K562 (cell line): ENCODE measurements at regions not wholly inside any gene's neighbourhood (a gene's known extent, or its start where the extent isn't known, plus 50 kb on each side); places are given as distances from the start of the nearest gene placed in this dataset.

Source experiments
- ATAC-seq: fragments of 200-7000 bp; cut with Tn5 transposase; 3 replicates; pipeline ENCODE4 v1.9.1; 2020; ENCODE audit warnings: moderate library complexity
- BruUV-seq: library from RNA; stranded (reverse); fragments of 400-500 nt; replicated peaks from 2 replicates; lab custom pipeline; 2021; lab: Mats Ljungman, UMichigan
- CTCF ChIA-PET: fragments of 300-600 bp; formaldehyde crosslinking; extraction: SDS; loops from one replicate; lab custom pipeline; 2021; ENCODE audit warnings: low intra/inter-chr PET ratio; lab: Yijun Ruan, JAX
- POLR2A ChIA-PET: fragments of 300-600, 350-650 bp; sonication (Branson Sonifier 250); formaldehyde crosslinking; extraction: SDS; loops from one replicate; lab custom pipeline; 2021; ENCODE audit warnings: antibody characterized with exemption, inconsistent platforms; lab: Yijun Ruan, JAX
- DNase-seq, 4 experiments: peaks; one replicate each; pipeline versions ENCODE4 v3.0.0 to v3.0.0-alpha.2; 2011 to 2018; ENCODE audit warnings: low spot score in 3 of 4, mixed read lengths in 3 of 4; ENCODE audit errors: extremely low read depth in 1 of 4
- FAIRE-seq: peaks from 2 replicates; lab custom pipeline; 2011; peaks lifted over from hg19 to GRCh38; lab: Jason Lieb, UNC
- H2AFZ ChIP-seq: 2 replicates; pipeline ENCODE4 v1.6.0; 2011; ENCODE audit warnings: low read depth, low read length, control low read depth, inconsistent platforms
- H3K27ac ChIP-seq: fragments of 200-600 bp; 3 replicates; pipeline ENCODE4 v1.8.0; 2011; ENCODE audit warnings: low read depth, mild to moderate bottlenecking, control low read depth, inconsistent platforms, low read length, moderate library complexity, mixed read lengths; ENCODE audit errors: extremely low read depth
- H3K27me3 ChIP-seq, 2 experiments: fragments of 300-600 bp in 1 of 2; 2 replicates in 1 of 2; 3 replicates in 1 of 2; pipeline versions ENCODE4 v1.6.0 to v1.8.0; 2011; ENCODE audit warnings: inconsistent platforms in 2 of 2, low read length in 2 of 2, mild to moderate bottlenecking in 1 of 2, mixed read lengths in 1 of 2, moderate library complexity in 1 of 2; ENCODE audit not compliant: control insufficient read depth in 2 of 2, insufficient read depth in 2 of 2
- H3K36me3 ChIP-seq: fragments of 300-600 bp; 3 replicates; pipeline ENCODE4 v1.8.0; 2011; ENCODE audit warnings: mild to moderate bottlenecking, low read length, inconsistent platforms; ENCODE audit not compliant: control insufficient read depth, insufficient read depth
- H3K4me1 ChIP-seq, 2 experiments: fragments of 200-600 bp in 1 of 2; replicated peaks in 1 of 2; 2 replicates in 1 of 2; 3 replicates in 1 of 2; pipeline versions ENCODE4 v1.5.1 to v1.8.0; 2011; ENCODE audit warnings: inconsistent platforms in 2 of 2, low read length in 2 of 2, mild to moderate bottlenecking in 1 of 2, mixed read lengths in 1 of 2, moderate library complexity in 1 of 2; ENCODE audit not compliant: control insufficient read depth in 2 of 2, insufficient read depth in 2 of 2
- H3K4me2 ChIP-seq: 2 replicates; pipeline ENCODE4 v1.6.1; 2011; ENCODE audit warnings: low read length, control low read depth, inconsistent platforms, mixed read lengths; ENCODE audit not compliant: insufficient read depth
- H3K4me3 ChIP-seq: fragments of 200-600 bp; sonication (generic), shearing (Covaris generic); 2 replicates; pipeline ENCODE4 v1.5.1; 2016; ENCODE audit warnings: control low read depth, inconsistent platforms
- H3K79me2 ChIP-seq: fragments of 200-600 bp; 3 replicates; pipeline ENCODE4 v1.8.0; 2011; ENCODE audit warnings: low read length, inconsistent platforms; ENCODE audit not compliant: control insufficient read depth, insufficient read depth
- H3K9ac ChIP-seq, 2 experiments: 2 replicates each; pipeline versions ENCODE4 v1.6.0 to v1.6.1; 2011; ENCODE audit warnings: low read depth in 2 of 2, low read length in 2 of 2, control low read depth in 1 of 2, inconsistent platforms in 1 of 2, mild to moderate bottlenecking in 1 of 2, mixed read lengths in 1 of 2; ENCODE audit not compliant: insufficient read depth in 1 of 2
- H3K9me1 ChIP-seq: one replicate; pipeline ENCODE4 v1.6.0; 2011; ENCODE audit warnings: inconsistent platforms, mild to moderate bottlenecking, low read length, moderate library complexity; ENCODE audit not compliant: control insufficient read depth, insufficient read depth
- H3K9me3 ChIP-seq: replicated peaks from 2 replicates; pipeline ENCODE4 v1.5.1; 2011; ENCODE audit warnings: low read depth, low read length, inconsistent platforms; ENCODE audit not compliant: control insufficient read depth, insufficient read depth
- H4K20me1 ChIP-seq: replicated peaks from 2 replicates; pipeline ENCODE4 v1.6.1; 2011; ENCODE audit warnings: low read length, inconsistent platforms, mixed read lengths; ENCODE audit not compliant: control insufficient read depth, insufficient read depth
- EP400 ChIP-seq: fragments of 450-650 bp; IDR thresholded peaks from 2 replicates; pipeline ENCODE4 v1.6.1; 2017; ENCODE audit warnings: antibody characterized with exemption, mild to moderate bottlenecking, moderate library complexity
- HDAC3 ChIP-seq: fragments of 450-650 bp; IDR thresholded peaks from 2 replicates; pipeline ENCODE4 v1.6.1; 2018; ENCODE audit warnings: borderline replicate concordance, mild to moderate bottlenecking, moderate library complexity; ENCODE audit not compliant: partially characterized antibody
- WGBS: fragments of 100-300 bp; shearing (Covaris generic); methylation state at CpG from one replicate; pipeline ENCODE4 v1.1.6; 2016; ENCODE audit warnings: low coverage, mixed read lengths; ENCODE audit not compliant: insufficient coverage; ENCODE audit errors: missing lambda C conversion rate; 5-methylcytosine and 5-hydroxymethylcytosine counted together
- in situ Hi-C: fragments of 300-500 bp; cut with MboI; formaldehyde crosslinking; loops from 4 replicates; pipeline ENCODE4 v1.15.0; 2018; ENCODE audit warnings: inconsistent platforms, mixed read lengths
- intact Hi-C: fragments of 100-400 bp; cut with micrococcal nuclease; formaldehyde crosslinking; loops from 2 replicates; pipeline ENCODE4 v1.14.2; 2022
- TF ChIP-seq, protein P1 (sequence below): fragments of 450-650 bp; formaldehyde crosslinking; IDR thresholded peaks from 2 replicates; pipeline ENCODE4 v1.4.0; 2022; ENCODE audit warnings: missing genetic modification characterization

DNA sequence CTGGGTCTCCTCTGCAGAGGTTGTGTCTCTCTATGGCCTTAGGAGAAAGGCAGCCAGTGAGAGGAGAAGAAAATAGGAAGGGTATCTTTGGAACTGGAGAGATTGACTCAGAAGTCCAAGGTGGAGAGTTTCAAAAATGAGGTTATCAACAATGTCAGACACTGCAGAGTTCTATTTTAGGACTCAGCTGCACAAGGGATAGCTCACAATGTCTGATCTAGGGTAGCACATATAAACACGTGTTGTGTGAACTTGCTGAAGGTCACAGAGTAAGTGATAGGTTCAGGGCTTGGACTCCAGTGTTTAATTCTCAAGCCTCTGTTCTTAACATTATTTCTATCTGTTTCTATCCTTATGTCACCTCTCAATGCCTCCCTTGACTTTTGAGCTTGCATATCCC lies 305.0 kb upstream of the LARGE1 start:
- Histone ChIP-seq H4K20me1 (no peaks in the 10 kb centered on the region), H3K9ac (no peak overlapping the region), H2AFZ (no peak overlapping the region), H3K4me2 (no peak overlapping the region), H3K9me3 (no peaks in the 10 kb centered on the region; the same call in 1 of the 2 replicates), H3K9me1 (no peaks in the 10 kb centered on the region), H3K27me3 (no peaks in the 10 kb centered on the region), H3K4me1 (no peaks in the 10 kb centered on the region), H3K79me2 (no peaks in the 10 kb centered on the region), H3K36me3 (no peaks in the 10 kb centered on the region), H3K4me3 (no peak overlapping the region), H3K27ac (no peak overlapping the region)
- no peak for ATAC-seq
- ChIA-PET POLR2A (no interaction called here), CTCF (no interaction called here)
- TF ChIP-seq HDAC3 = no peak
- no peak for DNase-seq
- in situ Hi-C loops = no loop called here
- no peak for FAIRE-seq
- BruUV-seq = no TSS peak
- intact Hi-C loops = no loop called here
- WGBS = 0% methylated on average over 1 of the region's 1 CpG

DNA sequence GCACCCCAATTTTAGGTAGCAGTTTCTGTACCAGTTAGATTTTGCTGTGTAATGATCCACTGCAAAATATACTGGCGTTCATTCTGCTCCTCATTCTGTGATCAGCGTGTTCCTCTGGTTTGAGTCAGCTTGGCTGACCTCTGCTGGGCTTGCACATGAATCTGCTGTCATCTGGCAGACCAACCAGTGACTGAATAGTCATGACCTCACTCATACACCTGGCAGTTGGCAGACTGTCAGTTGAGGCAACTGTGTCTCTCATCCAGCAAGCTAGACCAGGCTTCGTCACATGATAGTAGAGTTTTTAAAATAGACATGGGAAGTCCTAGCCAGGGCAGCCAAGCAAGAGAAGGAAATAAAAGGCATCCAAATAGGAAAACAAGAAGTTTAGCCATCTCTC lies 316.3 kb upstream of the LARGE1 start:
- H3K27me3 ChIP-seq = no peaks in the 10 kb centered on the region
- TF ChIP-seq, protein P1, sequence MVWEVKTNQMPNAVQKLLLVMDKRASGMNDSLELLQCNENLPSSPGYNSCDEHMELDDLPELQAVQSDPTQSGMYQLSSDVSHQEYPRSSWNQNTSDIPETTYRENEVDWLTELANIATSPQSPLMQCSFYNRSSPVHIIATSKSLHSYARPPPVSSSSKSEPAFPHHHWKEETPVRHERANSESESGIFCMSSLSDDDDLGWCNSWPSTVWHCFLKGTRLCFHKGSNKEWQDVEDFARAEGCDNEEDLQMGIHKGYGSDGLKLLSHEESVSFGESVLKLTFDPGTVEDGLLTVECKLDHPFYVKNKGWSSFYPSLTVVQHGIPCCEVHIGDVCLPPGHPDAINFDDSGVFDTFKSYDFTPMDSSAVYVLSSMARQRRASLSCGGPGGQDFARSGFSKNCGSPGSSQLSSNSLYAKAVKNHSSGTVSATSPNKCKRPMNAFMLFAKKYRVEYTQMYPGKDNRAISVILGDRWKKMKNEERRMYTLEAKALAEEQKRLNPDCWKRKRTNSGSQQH (CRISPR knock-in tag) = no peak
- no peak for TF ChIP-seq EP400
- intact Hi-C loops = no loop called here
- no peaks in the 10 kb centered on the region for H3K79me2 ChIP-seq
- in situ Hi-C loops = no loop called here
- no peak overlapping the region for H2AFZ ChIP-seq
- no peak overlapping the region for H3K4me3 ChIP-seq
- H3K9ac ChIP-seq = no peak overlapping the region
- FAIRE-seq = no peak
- H3K9me3 ChIP-seq = no peaks in the 10 kb centered on the region
- no peaks in the 10 kb centered on the region for H4K20me1 ChIP-seq
- no peak overlapping the region for H3K4me2 ChIP-seq
- BruUV-seq = no TSS peak
- WGBS = 0% methylated on average over 2 of the region's 3 CpGs
- H3K4me1 ChIP-seq = no peaks in the 10 kb centered on the region
- no peak for DNase-seq
- ChIA-PET CTCF (no interaction called here), POLR2A (no interaction called here)
- no peak for ATAC-seq
- no peaks in the 10 kb centered on the region for H3K9me1 ChIP-seq
- no peak overlapping the region for H3K27ac ChIP-seq
- no peaks in the 10 kb centered on the region for H3K36me3 ChIP-seq
